Motor neuron (in vitro differentiated cells): ENCODE measurements at regions not wholly inside any gene's neighbourhood (a gene's known extent, or its start where the extent isn't known, plus 50 kb on each side); places are given as distances from the start of the nearest gene placed in this dataset.

ENCODE experiments used
- ATAC-seq, 8 experiments: fragments of 200-7000 bp; cut with Tn5 transposase; replicated peaks in 6 of 8; 2 replicates each; pipeline ENCODE4 v1.8.0; 2021; ENCODE audit warnings: mild to moderate bottlenecking in 8 of 8, moderate library complexity in 8 of 8
- H3K27ac ChIP-seq, 2 donors: fragments of 250-450 bp; sonication (Bioruptor Pico); 2 replicates each; pipeline ENCODE4 v1.9.0; 2021; ENCODE audit warnings: antibody characterized with exemption in 2 of 2, mild to moderate bottlenecking in 2 of 2, moderate library complexity in 1 of 2
- H3K4me1 ChIP-seq, 2 donors: fragments of 250-450 bp; sonication (Bioruptor Pico); replicated peaks in 1 of 2; 2 replicates each; pipeline ENCODE4 v1.6.1; 2021; ENCODE audit warnings: antibody characterized with exemption in 2 of 2, mild to moderate bottlenecking in 2 of 2, moderate library complexity in 1 of 2
- H3K4me3 ChIP-seq, 5 donors: fragments of 250-450 bp; sonication (Bioruptor Pico); 2 replicates each; pipeline ENCODE4 v1.9.0; 2021; ENCODE audit warnings: antibody characterized with exemption in 5 of 5, mild to moderate bottlenecking in 5 of 5, moderate library complexity in 4 of 5
- WGBS, 10 experiments: fragments of 450-650 bp; shearing (Covaris generic); methylation state at CpG; one replicate each; pipeline ENCODE4 v1.0.0; 2022; 5-methylcytosine and 5-hydroxymethylcytosine counted together
- in situ Hi-C, 9 experiments: fragments of 400-800 bp; cut with MboI; loops; one replicate each; pipeline ENCODE4 v1.15.0; 2021; ENCODE audit warnings: low sequenced_read_pairs in 9 of 9, low pct_unique_long_range_greater_than_20kb in 2 of 9; ENCODE audit not compliant: unreplicated experiment in 9 of 9

GRCh38 chr13:39132286-39133230 is 94.3 kb downstream of the NHLRC3 start:
- 0 to 43% (median 27%) methylated on average over 1 to 4 of the region's 4 CpGs for WGBS, 10 experiments
- ATAC-seq: peak in 7 of 8 experiments; percentile 79 to 96 (median 92)
- in situ Hi-C loops: loop anchor here in 5 of 9 experiments (25.0 kb wide), 1 partner anchor 480 kb away; the partner anchor contains the start of gene LHFPL6 (in 5 of the 5)
- Histone ChIP-seq H3K4me3 (no peak overlapping the region), H3K4me1 (peaks cover 3 to 4% of the 10 kb centered on the region in 2 donors), H3K27ac (no peak overlapping the region)

GRCh38 chr13:39133781-39134180 is 95.5 kb downstream of the NHLRC3 start:
- ATAC-seq: no peak
- WGBS, 10 experiments: 36 to 100% (median 88%) methylated on average over 1 to 3 of the region's 3 CpGs; no CpG with 5 or more reads in 1 of the 10 experiments
- in situ Hi-C loops: loop anchor here in 5 of 9 experiments (25.0 kb wide), 1 partner anchor 479 kb away; the partner anchor contains the start of gene LHFPL6 (in 5 of the 5)
- Histone ChIP-seq H3K4me3 (no peak overlapping the region), H3K4me1 (peaks cover 3 to 4% of the 10 kb centered on the region in 2 donors), H3K27ac (no peak overlapping the region)

GRCh38 chr13:39134574-39134973 is 96.3 kb downstream of the NHLRC3 start:
- in situ Hi-C loops: loop anchor here in 5 of 9 experiments (25.0 kb wide), 1 partner anchor 478 kb away; the partner anchor contains the start of gene LHFPL6 (in 5 of the 5)
- H3K4me3 ChIP-seq: no peak overlapping the region
- 42 to 100% (median 71%) methylated on average over 1 to 5 of the region's 5 CpGs for WGBS, 10 experiments
- peaks cover 3 to 4% of the 10 kb centered on the region in 2 donors for H3K4me1 ChIP-seq
- H3K27ac ChIP-seq: no peak overlapping the region
- ATAC-seq: no peak

GRCh38 chr13:39144391-39144790 is 106.1 kb downstream of the NHLRC3 start:
- H3K4me1 ChIP-seq: no peaks in the 10 kb centered on the region
- ATAC-seq: no peak
- 0 to 81% (median 68%) methylated on average over 1 to 2 of the region's 2 CpGs; no CpG with 5 or more reads in 1 of the 10 experiments for WGBS, 10 experiments
- no peak overlapping the region for H3K27ac ChIP-seq
- no peak overlapping the region for H3K4me3 ChIP-seq
- in situ Hi-C loops: loop anchor here (10.0 to 25.0 kb wide), 4 partner anchors 460 to 480 kb away; partner anchors contain the start of gene LHFPL6 (in 6 of the 9)

GRCh38 chr13:39144941-39145533 is 106.8 kb downstream of the NHLRC3 start:
- Histone ChIP-seq H3K27ac (no peak overlapping the region), H3K4me1 (no peaks in the 10 kb centered on the region), H3K4me3 (no peak overlapping the region)
- WGBS, 10 experiments: 0 to 83% (median 19%) methylated on average over 1 to 8 of the region's 8 CpGs
- in situ Hi-C loops: loop anchor here (10.0 to 25.0 kb wide), 4 partner anchors 460 to 480 kb away; partner anchors contain the start of gene LHFPL6 (in 6 of the 9)
- ATAC-seq: peak in 6 of 8 experiments; percentile 37 to 79 (median 45)

GRCh38 chr13:39148513-39148961 is 110.3 kb downstream of the NHLRC3 start:
- no peak overlapping the region for H3K4me3 ChIP-seq
- no peaks in the 10 kb centered on the region for H3K4me1 ChIP-seq
- peak; percentile 39 to 94 (median 92) for ATAC-seq
- no peak overlapping the region for H3K27ac ChIP-seq
- 30 to 80% (median 48%) methylated on average over 2 to 5 of the region's 5 CpGs; no CpG with 5 or more reads in 2 of the 10 experiments for WGBS, 10 experiments
- in situ Hi-C loops: loop anchor here (10.0 to 25.0 kb wide), 4 partner anchors 456 to 476 kb away; partner anchors contain the start of gene LHFPL6 (in 6 of the 9)

- Histone ChIP-seq H3K4me1 (no peaks in the 10 kb centered on the region), H3K27ac (no peak overlapping the region), H3K4me3 (no peak overlapping the region)
- in situ Hi-C loops: loop anchor here (10.0 to 25.0 kb wide), 5 partner anchors 115 to 475 kb away; partner anchors contain the start of gene LHFPL6 (in 6 of the 9)
- 53 to 100% (median 95%) methylated on average over 1 to 3 of the region's 5 CpGs; no CpG with 5 or more reads in 3 of the 10 experiments for WGBS, 10 experiments
- ATAC-seq: no peak
Measured at GRCh38 chr13:39149896-39150295, 111.6 kb downstream of the NHLRC3 start.

GRCh38 chr13:39154041-39154440 is 115.8 kb downstream of the NHLRC3 start:
- H3K27ac ChIP-seq: no peak overlapping the region
- no peaks in the 10 kb centered on the region for H3K4me1 ChIP-seq
- no peak for ATAC-seq
- no peak overlapping the region for H3K4me3 ChIP-seq
- in situ Hi-C loops: loop anchor here in 1 of 9 experiments (10.0 kb wide), 1 partner anchor 111 kb away; no protein-coding TSS in a partner anchor

GRCh38 chr13:39159393-39159792 is 121.1 kb downstream of the NHLRC3 start:
- WGBS, 10 experiments: 23 to 94% (median 60%) methylated on average over 1 to 4 of the region's 4 CpGs; no CpG with 5 or more reads in 3 of the 10 experiments
- Histone ChIP-seq H3K27ac (no peak overlapping the region), H3K4me1 (no peaks in the 10 kb centered on the region), H3K4me3 (no peak overlapping the region)
- in situ Hi-C loops: loop anchor here in 1 of 9 experiments (10.0 kb wide), 1 partner anchor 105 kb away; no protein-coding TSS in a partner anchor
- ATAC-seq: peak in 5 of 8 experiments; percentile 45 to 64 (median 59)

GRCh38 chr13:39159846-39160370 is 121.7 kb downstream of the NHLRC3 start:
- H3K4me3 ChIP-seq: no peak overlapping the region
- WGBS, 10 experiments: 0 to 100% (median 100%) methylated on average over 1 of the region's 1 CpG; no CpG with 5 or more reads in 2 of the 10 experiments
- H3K4me1 ChIP-seq: no peaks in the 10 kb centered on the region
- in situ Hi-C loops: loop anchor here in 1 of 9 experiments (10.0 kb wide), 1 partner anchor 105 kb away; no protein-coding TSS in a partner anchor
- H3K27ac ChIP-seq: no peak overlapping the region
- no peak for ATAC-seq

GRCh38 chr13:39167018-39167417 is 128.8 kb downstream of the NHLRC3 start:
- 36 to 100% (median 50%) methylated on average over 1 to 3 of the region's 3 CpGs; no CpG with 5 or more reads in 3 of the 10 experiments for WGBS, 10 experiments
- Histone ChIP-seq H3K4me3 (no peak overlapping the region), H3K27ac (no peak overlapping the region), H3K4me1 (no peaks in the 10 kb centered on the region)
- no peak for ATAC-seq
- in situ Hi-C loops: no loop called here

GRCh38 chr13:39170711-39171110 is 132.5 kb downstream of the NHLRC3 start:
- in situ Hi-C loops: no loop called here
- no peak overlapping the region for H3K4me3 ChIP-seq
- no peak overlapping the region for H3K27ac ChIP-seq
- WGBS, 10 experiments: 38 to 86% (median 73%) methylated on average over 1 to 2 of the region's 2 CpGs; no CpG with 5 or more reads in 2 of the 10 experiments
- peak in 1 of 8 experiments; percentile 52 for ATAC-seq
- no peaks in the 10 kb centered on the region for H3K4me1 ChIP-seq
